H1 (cell line): ENCODE measurements at regions not wholly inside any gene's neighbourhood (a gene's known extent, or its start where the extent isn't known, plus 50 kb on each side); places are given as distances from the start of the nearest gene placed in this dataset.

Experiments
- CTCF ChIA-PET: fragments of 300-600 bp; sonication (Branson Sonifier 250); formaldehyde crosslinking; loops from one replicate; lab custom pipeline; 2021; ENCODE audit not compliant: partially characterized antibody; lab: Charles Lee
- POLR2A ChIA-PET: fragments of 300-600 bp; sonication (Branson Sonifier 250); formaldehyde crosslinking; loops from one replicate; lab custom pipeline; 2021; ENCODE audit warnings: inconsistent platforms; ENCODE audit not compliant: partially characterized antibody; lab: Charles Lee
- DNase-seq, 2 experiments: peaks; one replicate each; pipeline versions ENCODE4 v3.0.0 to v3.0.0-alpha.2; 2010 to 2022; ENCODE audit warnings: low spot score in 2 of 2, low read depth in 1 of 2, mixed read lengths in 1 of 2
- FAIRE-seq: peaks from 2 replicates; lab custom pipeline; 2011; peaks lifted over from hg19 to GRCh38; lab: Jason Lieb, UNC
- H2AFZ ChIP-seq: 2 replicates; pipeline ENCODE4 v1.8.1; 2012; ENCODE audit warnings: low read length, inconsistent platforms
- H2AK5ac ChIP-seq: 2 replicates; pipeline ENCODE4 v1.6.1; 2013; ENCODE audit warnings: low read depth, low read length
- H2BK120ac ChIP-seq: replicated peaks from 2 replicates; pipeline ENCODE3; 2013; ENCODE audit warnings: low read depth, low read length, inconsistent platforms
- H2BK12ac ChIP-seq: 2 replicates; pipeline ENCODE4 v1.6.1; 2013; ENCODE audit warnings: low read depth, low read length
- H2BK15ac ChIP-seq: 2 replicates; pipeline ENCODE4 v1.6.1; 2013; ENCODE audit warnings: low read length
- H2BK20ac ChIP-seq: 2 replicates; pipeline ENCODE4 v1.6.1; 2013; ENCODE audit warnings: low read length
- H2BK5ac ChIP-seq: 2 replicates; pipeline ENCODE4 v1.6.1; 2013; ENCODE audit warnings: low read depth, low read length
- H3K14ac ChIP-seq: 2 replicates; pipeline ENCODE4 v1.6.1; 2013; ENCODE audit warnings: inconsistent platforms; ENCODE audit not compliant: insufficient read length
- H3K18ac ChIP-seq: 2 replicates; pipeline ENCODE4 v1.6.1; 2013; ENCODE audit warnings: low read length; ENCODE audit errors: extremely low read depth
- H3K23ac ChIP-seq: 2 replicates; pipeline ENCODE4 v1.6.1; 2013; ENCODE audit warnings: inconsistent platforms; ENCODE audit not compliant: insufficient read length
- H3K23me2 ChIP-seq: 2 replicates; pipeline ENCODE4 v1.6.1; 2013; ENCODE audit warnings: low read depth, low read length
- H3K27ac ChIP-seq: 2 replicates; pipeline ENCODE4 v1.6.1; 2011; ENCODE audit warnings: low read depth, low read length, inconsistent platforms
- H3K27me3 ChIP-seq, 4 experiments: replicated peaks in 1 of 4; 1 replicate in 1 of 4; 2 replicates in 3 of 4; pipeline versions ENCODE4 v1.6.1 to v1.8.1; 2011 to 2013; ENCODE audit warnings: low read length in 3 of 4, mild to moderate bottlenecking in 3 of 4, inconsistent platforms in 2 of 4, mixed read lengths in 2 of 4, moderate library complexity in 1 of 4; ENCODE audit not compliant: control insufficient read depth in 3 of 4, insufficient read depth in 3 of 4; ENCODE audit errors: extremely low read depth in 1 of 4
- H3K36me3 ChIP-seq, 4 experiments: 2 replicates each; pipeline versions ENCODE4 v1.6.1 to v1.8.1; 2011 to 2013; ENCODE audit warnings: mild to moderate bottlenecking in 4 of 4, low read length in 3 of 4, moderate library complexity in 2 of 4, control low read depth in 1 of 4, inconsistent platforms in 1 of 4; ENCODE audit not compliant: insufficient read depth in 4 of 4, control insufficient read depth in 2 of 4
- H3K4ac ChIP-seq: replicated peaks from 2 replicates; pipeline ENCODE3; 2013; ENCODE audit warnings: low read length, low read depth, mixed read lengths, inconsistent platforms; ENCODE audit not compliant: insufficient read length
- H3K4me1 ChIP-seq, 4 experiments: replicated peaks in 1 of 4; 1 replicate in 1 of 4; 2 replicates in 3 of 4; pipeline versions ENCODE4 v1.6.1 to v1.8.1; 2011 to 2013; ENCODE audit warnings: low read length in 3 of 4, inconsistent platforms in 2 of 4, mixed read lengths in 1 of 4; ENCODE audit not compliant: insufficient read depth in 4 of 4, control insufficient read depth in 3 of 4
- H3K4me2 ChIP-seq, 2 experiments: 2 replicates each; pipeline versions ENCODE4 v1.6.1 to v1.8.1; 2011 to 2013; ENCODE audit warnings: low read depth in 2 of 2, low read length in 2 of 2, control low read depth in 1 of 2, inconsistent platforms in 1 of 2, mild to moderate bottlenecking in 1 of 2; ENCODE audit not compliant: insufficient read depth in 1 of 2
- H3K4me3 ChIP-seq, 4 experiments: fragments of 200-600, 300-600 bp in 1 of 4; sonication (generic), shearing (Covaris generic), sonication (Bioruptor Twin) in 1 of 4; 2 replicates each; pipeline versions ENCODE4 v1.5.1 to v1.8.1; 2011 to 2016; ENCODE audit warnings: low read length in 4 of 4, low read depth in 3 of 4, control low read depth in 2 of 4, inconsistent platforms in 2 of 4, mild to moderate bottlenecking in 2 of 4, mixed read lengths in 1 of 4, moderate library complexity in 1 of 4; ENCODE audit not compliant: insufficient read depth in 2 of 4; ENCODE audit errors: extremely low read depth in 1 of 4
- H3K56ac ChIP-seq: replicated peaks from 2 replicates; pipeline ENCODE3; 2013; ENCODE audit warnings: low read depth, mild to moderate bottlenecking, mixed read lengths, low read length, inconsistent platforms; ENCODE audit not compliant: insufficient read length
- H3K79me1 ChIP-seq: 2 replicates; pipeline ENCODE4 v1.6.1; 2013; ENCODE audit warnings: low read depth, low read length, control low read depth
- H3K79me2 ChIP-seq, 2 experiments: 2 replicates each; pipeline versions ENCODE4 v1.6.1 to v1.8.1; 2012 to 2013; ENCODE audit warnings: low read length in 2 of 2, mild to moderate bottlenecking in 2 of 2, inconsistent platforms in 1 of 2; ENCODE audit not compliant: insufficient read depth in 2 of 2, control insufficient read depth in 1 of 2
- H3K9ac ChIP-seq, 4 experiments: replicated peaks in 1 of 4; 1 replicate in 1 of 4; 2 replicates in 3 of 4; pipeline versions ENCODE4 v1.6.1 to v1.8.1; 2011 to 2013; ENCODE audit warnings: low read depth in 3 of 4, low read length in 3 of 4, control low read depth in 2 of 4, mild to moderate bottlenecking in 2 of 4, moderate library complexity in 2 of 4, inconsistent platforms in 1 of 4; ENCODE audit errors: extremely low read depth in 1 of 4
- H3K9me3 ChIP-seq, 2 experiments: 2 replicates each; pipeline versions ENCODE4 v1.6.1 to v1.8.1; 2012 to 2013; ENCODE audit warnings: mild to moderate bottlenecking in 2 of 2, moderate library complexity in 2 of 2, control low read depth in 1 of 2, inconsistent platforms in 1 of 2, low read depth in 1 of 2, low read length in 1 of 2, mixed read lengths in 1 of 2; ENCODE audit not compliant: insufficient read depth in 2 of 2
- H4K20me1 ChIP-seq, 2 experiments: replicated peaks in 1 of 2; 2 replicates each; pipeline versions ENCODE3 to v1.8.1; 2011 to 2013; ENCODE audit warnings: inconsistent platforms in 2 of 2, low read length in 2 of 2, mild to moderate bottlenecking in 1 of 2; ENCODE audit not compliant: insufficient read depth in 2 of 2, control insufficient read depth in 1 of 2
- H4K5ac ChIP-seq: 2 replicates; pipeline ENCODE4 v1.6.1; 2013; ENCODE audit warnings: low read length, low read depth, mixed read lengths, inconsistent platforms; ENCODE audit not compliant: insufficient read length
- H4K8ac ChIP-seq: 2 replicates; pipeline ENCODE4 v1.8.0; 2013; ENCODE audit warnings: mild to moderate bottlenecking, moderate library complexity, low read length, inconsistent platforms; ENCODE audit not compliant: insufficient read depth; ENCODE audit errors: extremely low read depth
- H4K91ac ChIP-seq: replicated peaks from 2 replicates; pipeline ENCODE3; 2013; ENCODE audit warnings: low read length, mixed read lengths, inconsistent platforms; ENCODE audit not compliant: insufficient read length
- ASH2L ChIP-seq: fragments of 200-600, 300-600 bp; sonication (generic); IDR thresholded peaks from one replicate; pipeline ENCODE4 v1.7.1; 2017; ENCODE audit warnings: low read length
- CBX8 ChIP-seq: fragments of 300-800, 300-1000 bp; sonication (generic); IDR thresholded peaks from 2 replicates; pipeline ENCODE4 v1.7.1; 2016; ENCODE audit warnings: low read depth, low read length, borderline replicate concordance
- CEBPB ChIP-seq: IDR thresholded peaks from 2 replicates; pipeline ENCODE4 v1.6.1; 2012; ENCODE audit warnings: low read depth, low read length
- EP300 ChIP-seq, 2 experiments: IDR thresholded peaks; 1 replicate in 1 of 2; 2 replicates in 1 of 2; pipeline ENCODE4 v1.6.1; 2011 to 2012; ENCODE audit warnings: low read depth in 2 of 2, low read length in 2 of 2, mild to moderate bottlenecking in 2 of 2, borderline replicate concordance in 1 of 2, inconsistent platforms in 1 of 2, moderate library complexity in 1 of 2
- HDAC2 ChIP-seq, 2 experiments: fragments of 300-600 bp in 1 of 2; sonication (generic) in 1 of 2; IDR thresholded peaks; 2 replicates each; pipeline ENCODE4 v1.6.1; 2011 to 2012; ENCODE audit warnings: low read depth in 2 of 2, low read length in 2 of 2, mild to moderate bottlenecking in 2 of 2, moderate library complexity in 2 of 2, borderline replicate concordance in 1 of 2, inconsistent platforms in 1 of 2
- HDAC6 ChIP-seq: IDR thresholded peaks from one replicate; pipeline ENCODE4 v1.7.1; 2012; ENCODE audit warnings: low read depth, mild to moderate bottlenecking, inconsistent platforms, low read length, moderate library complexity
- KDM4A ChIP-seq: IDR thresholded peaks from one replicate; pipeline ENCODE4 v1.7.1; 2012; ENCODE audit warnings: low read depth, mild to moderate bottlenecking, moderate library complexity, low read length, inconsistent platforms; ENCODE audit not compliant: severe bottlenecking
- PHF8 ChIP-seq: fragments of 200-600 bp; sonication (generic); conservative IDR thresholded peaks from 2 replicates; pipeline ENCODE4 v1.7.1; 2012; ENCODE audit warnings: low read depth, mild to moderate bottlenecking, inconsistent platforms, low read length, moderate library complexity
- SIRT6 ChIP-seq: IDR thresholded peaks from one replicate; pipeline ENCODE4 v1.7.1; 2012; ENCODE audit warnings: low read length, inconsistent platforms
- TEAD4 ChIP-seq: IDR thresholded peaks from 2 replicates; pipeline ENCODE4 v1.6.1; 2012; ENCODE audit warnings: low read depth, low read length, inconsistent platforms, mixed read lengths
- ZNF274 ChIP-seq: IDR thresholded peaks from 2 replicates; pipeline ENCODE4 v1.7.0; 2012; ENCODE audit warnings: low read length, borderline replicate concordance; ENCODE audit errors: extremely low read depth
- WGBS, 2 experiments: shearing (Covaris generic) in 1 of 2; methylation state at CpG; one replicate each; pipeline versions ENCODE4 v1.1.6 to v1.1.7; 2013 to 2015; ENCODE audit warnings: low lambda C conversion rate in 2 of 2, mixed read lengths in 2 of 2, inconsistent platforms in 1 of 2, low coverage in 1 of 2, missing lambda C conversion rate in 1 of 2; ENCODE audit not compliant: insufficient replicate concordance in 2 of 2, insufficient coverage in 1 of 2, insufficient read length in 1 of 2; ENCODE audit errors: extremely low coverage in 1 of 2, missing lambda C conversion rate in 1 of 2; 5-methylcytosine and 5-hydroxymethylcytosine counted together
- TF ChIP-seq, protein P1 (sequence below): IDR thresholded peaks from 2 replicates; pipeline ENCODE4 v1.6.1; 2011; ENCODE audit warnings: low read length, improper control_type of control experiment
- TF ChIP-seq, protein P2 (sequence below): IDR thresholded peaks from 2 replicates; pipeline ENCODE4 v1.6.1; 2012; ENCODE audit warnings: inconsistent platforms

DNA sequence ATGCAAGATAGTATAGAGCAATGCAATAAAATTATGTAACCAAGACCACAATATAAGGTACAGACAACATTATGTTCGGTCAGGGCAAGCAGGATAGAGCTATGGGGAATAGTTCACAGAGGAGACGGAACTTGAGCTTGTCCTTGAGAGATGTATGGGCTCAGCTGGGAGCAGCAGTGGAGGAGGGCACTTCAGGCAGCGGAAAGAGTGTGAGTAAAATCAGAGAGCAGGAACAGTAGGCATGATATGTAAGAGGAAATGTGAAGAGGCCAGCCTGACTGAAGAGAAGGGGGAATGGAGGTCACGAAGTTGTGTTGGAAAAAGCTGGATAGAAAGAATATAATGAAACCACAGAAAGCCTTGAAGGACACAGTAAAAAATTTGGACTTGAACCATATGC is 217.2 kb upstream of the NOCT start:
- Histone ChIP-seq H3K79me2 (no peaks in the 10 kb centered on the region), H2AK5ac (no peak overlapping the region), H3K27me3 (peaks cover 0 to 1% (median 0%) of the 10 kb centered on the region in 4 experiments; a peak in 1 of 7 replicates), H3K23ac (no peak overlapping the region), H4K8ac (no peak overlapping the region), H2BK120ac (no peak overlapping the region), H2BK20ac (no peak overlapping the region), H3K14ac (no peak overlapping the region), H3K23me2 (no peaks in the 10 kb centered on the region), H3K9me3 (no peaks in the 10 kb centered on the region), H3K4ac (no peak overlapping the region), H4K5ac (no peak overlapping the region), H2BK5ac (no peak overlapping the region), H3K18ac (no peak overlapping the region), H4K91ac (no peak overlapping the region), H3K27ac (no peak overlapping the region), H3K79me1 (no peaks in the 10 kb centered on the region), H3K9ac (no peak overlapping the region), H4K20me1 (no peaks in the 10 kb centered on the region), H3K4me3 (no peak overlapping the region), H2BK15ac (no peak overlapping the region), H2BK12ac (no peak overlapping the region), H3K4me1 (no peaks in the 10 kb centered on the region), H2AFZ (no peak overlapping the region), H3K4me2 (no peak overlapping the region), H3K36me3 (no peaks in the 10 kb centered on the region), H3K56ac (no peak overlapping the region)
- CTCF ChIA-PET, result no interaction called here
- TF ChIP-seq EP300 (IDR thresholded peaks at IDR 0.05; ENCODE audit: borderline replicate concordance in 1 of 2, low read depth in 2 of 2, low read length in 2 of 2) (no peak), ZNF274 (no peak), KDM4A (no peak), TEAD4 (no peak), CBX8 (no peak), HDAC6 (no peak), HDAC2 (IDR thresholded peaks at IDR 0.05; ENCODE audit: borderline replicate concordance in 1 of 2, low read depth in 2 of 2, low read length in 2 of 2) (no peak), ASH2L (no peak), CEBPB (no peak), SIRT6 (no peak), PHF8 (no peak)
- TF ChIP-seq, protein P1, sequence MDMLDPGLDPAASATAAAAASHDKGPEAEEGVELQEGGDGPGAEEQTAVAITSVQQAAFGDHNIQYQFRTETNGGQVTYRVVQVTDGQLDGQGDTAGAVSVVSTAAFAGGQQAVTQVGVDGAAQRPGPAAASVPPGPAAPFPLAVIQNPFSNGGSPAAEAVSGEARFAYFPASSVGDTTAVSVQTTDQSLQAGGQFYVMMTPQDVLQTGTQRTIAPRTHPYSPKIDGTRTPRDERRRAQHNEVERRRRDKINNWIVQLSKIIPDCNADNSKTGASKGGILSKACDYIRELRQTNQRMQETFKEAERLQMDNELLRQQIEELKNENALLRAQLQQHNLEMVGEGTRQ, result no peak
- TF ChIP-seq, protein P2, sequence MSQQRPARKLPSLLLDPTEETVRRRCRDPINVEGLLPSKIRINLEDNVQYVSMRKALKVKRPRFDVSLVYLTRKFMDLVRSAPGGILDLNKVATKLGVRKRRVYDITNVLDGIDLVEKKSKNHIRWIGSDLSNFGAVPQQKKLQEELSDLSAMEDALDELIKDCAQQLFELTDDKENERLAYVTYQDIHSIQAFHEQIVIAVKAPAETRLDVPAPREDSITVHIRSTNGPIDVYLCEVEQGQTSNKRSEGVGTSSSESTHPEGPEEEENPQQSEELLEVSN, result no peak
- DNase-seq (no peak), FAIRE-seq (no peak)
- WGBS, 2 experiments, result 85% methylated on average over 4 of the region's 4 CpGs; no CpG with 5 or more reads in 1 of the 2 experiments
- POLR2A ChIA-PET, result no interaction called here
